ENCODE measurements at regions not wholly inside any gene's neighbourhood (a gene's known extent, or its start where the extent isn't known, plus 50 kb on each side); places are given as distances from the start of the nearest gene placed in this dataset.

GRCh38 chr16:17559394-17559793 is 88.6 kb upstream of the XYLT1 start:
- TF ChIP-seq CTCF (IDR thresholded peaks at IDR 0.05) (no peak), POLR2A (IDR thresholded peaks at IDR 0.05) (no peak)

All from ovary (tissue), 3 donors.